Right lobe of liver (tissue), 4 donors: ENCODE measurements at regions not wholly inside any gene's neighbourhood (a gene's known extent, or its start where the extent isn't known, plus 50 kb on each side); places are given as distances from the start of the nearest gene placed in this dataset.

Experiments
- CTCF ChIP-seq, 4 donors: fragments of 200-600 bp in 3 of 4; fragments of 450-650 bp in 1 of 4; IDR thresholded peaks; one replicate each; pipeline versions ENCODE4 v1.5.1 to v1.8.0; 2016 to 2022; ENCODE audit warnings: antibody characterized with exemption in 4 of 4, mild to moderate bottlenecking in 2 of 4
- POLR2A ChIP-seq: fragments of 450-650 bp; IDR thresholded peaks from one replicate; pipeline ENCODE4 v1.6.1; 2017; ENCODE audit warnings: antibody characterized with exemption, mild to moderate bottlenecking
- donor health status: DM: no; HTN: no; CAD: no.
- donor health status: DM: no; HTN: no; CAD: no.
- donor health status: DM: no; HTN: yes; CAD: no.

DNA sequence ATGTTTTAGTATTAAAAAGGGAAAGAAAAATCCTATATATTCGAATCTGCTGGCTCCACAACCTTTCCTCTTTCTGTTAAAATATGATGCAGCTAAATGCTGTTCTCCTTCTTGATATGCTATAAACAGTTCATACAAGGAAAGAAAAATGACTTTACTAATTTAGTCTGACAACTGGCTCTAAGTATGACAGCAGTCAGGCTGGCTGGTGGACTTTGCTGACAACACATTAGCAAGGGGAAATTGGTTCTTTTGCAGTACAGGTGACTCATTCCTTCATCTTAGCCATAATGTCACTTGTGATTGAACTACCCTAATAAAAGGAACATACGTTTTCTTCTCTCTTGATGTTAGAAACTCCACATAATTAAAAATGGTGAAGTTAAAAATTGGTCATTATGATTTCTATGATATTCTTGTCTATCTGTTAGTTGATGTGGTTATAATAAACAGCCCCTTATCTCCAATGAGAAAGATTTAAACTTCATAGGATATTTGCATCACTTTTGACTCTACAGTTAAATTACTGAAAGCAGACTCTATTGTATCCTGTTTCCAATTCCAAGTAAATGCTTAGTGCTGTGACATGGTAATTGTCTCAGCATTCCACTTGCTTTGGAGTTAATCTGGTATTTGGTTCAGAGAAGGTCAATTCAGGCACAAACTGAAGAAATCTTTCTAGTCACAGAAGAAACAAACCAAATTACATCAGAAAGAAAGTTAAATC, 315.3 kb upstream of the GULP1 start:
- TF ChIP-seq POLR2A (no peak), CTCF (IDR thresholded peaks at IDR 0.05) (no peak)
